ENCODE measurements at regions not wholly inside any gene's neighbourhood (a gene's known extent, or its start where the extent isn't known, plus 50 kb on each side); places are given as distances from the start of the nearest gene placed in this dataset.

GRCh38 chrX:44439242-44439794 is 95.8 kb upstream of the EFHC2 start:
- no peak overlapping the region for H4K91ac ChIP-seq (ENCODE audit: insufficient read length, low read depth, low read length)
- H2AFZ ChIP-seq (ENCODE audit: low read length): no peak overlapping the region
- no peaks in the 10 kb centered on the region for H4K20me1 ChIP-seq (ENCODE audit: control insufficient read depth, insufficient read depth, insufficient read length)
- H4K5ac ChIP-seq (ENCODE audit: insufficient read length, low read depth, low read length): no peak overlapping the region
- no peak for DNase-seq
- no peaks in the 10 kb centered on the region for H3K23me2 ChIP-seq (ENCODE audit: insufficient read length, low read depth, low read length, poor library complexity, severe bottlenecking)
- H3K18ac ChIP-seq (ENCODE audit: insufficient read length, low read depth, low read length): no peak overlapping the region
- peaks cover 0 to 5% of the 10 kb centered on the region in 2 experiments; a peak in 1 of 4 replicates for H3K4me1 Mint-ChIP-seq
- no peaks in the 10 kb centered on the region; the same call in 1 of the 2 replicates for H3K27me3 ChIP-seq (ENCODE audit: insufficient read depth, low read length)
- H3K9me3 Mint-ChIP-seq: peaks cover 45 to 49% of the 10 kb centered on the region in 2 experiments
- no peak overlapping the region for H3K14ac ChIP-seq (ENCODE audit: insufficient read depth, low read length)
- WGBS (ENCODE audit: extremely low coverage, insufficient read length, low lambda C conversion rate): no CpG with 5 or more reads among the region's 2 CpGs
- no peak overlapping the region for H2BK5ac ChIP-seq (ENCODE audit: insufficient read length, low read length)
- H3K4me2 ChIP-seq (ENCODE audit: insufficient read depth, insufficient read length, low read length): no peak overlapping the region
- no peak overlapping the region for H3K56ac ChIP-seq (ENCODE audit: insufficient read length, low read depth, low read length)
- no peak overlapping the region for H2BK15ac ChIP-seq (ENCODE audit: low read depth, low read length)
- H3K79me2 ChIP-seq (ENCODE audit: insufficient read depth, low read length): no peaks in the 10 kb centered on the region
- no peak overlapping the region for H3K23ac ChIP-seq (ENCODE audit: insufficient read length, low read depth, low read length)
- H3K4me3 Mint-ChIP-seq: no peak overlapping the region
- H3K79me1 ChIP-seq (ENCODE audit: insufficient read depth, low read depth, low read length, poor library complexity, severe bottlenecking): no peaks in the 10 kb centered on the region
- TF ChIP-seq CTCF (conservative IDR thresholded peaks at IDR 0.05): no peak
- H3K9me3 ChIP-seq (ENCODE audit: control insufficient read depth, low read depth, low read length): peaks cover 26% of the 10 kb centered on the region
- no peak overlapping the region for H3K27ac Mint-ChIP-seq
- no peaks in the 10 kb centered on the region; a peak in 4 of 7 replicates for H3K36me3 Mint-ChIP-seq (ENCODE audit: insufficient read depth in 1 of 3, low read depth in 3 of 3)
- H3K9ac ChIP-seq (ENCODE audit: extremely low read depth, insufficient read length, low read length): no peak overlapping the region
- no peaks in the 10 kb centered on the region for H3K27me3 Mint-ChIP-seq (ENCODE audit: low read depth)
- H2BK12ac ChIP-seq (ENCODE audit: insufficient read length, low read depth, low read length): no peak overlapping the region
- H4K8ac ChIP-seq (replicated peaks; ENCODE audit: insufficient read length, low read depth, low read length): no peak overlapping the region
- H3K27ac ChIP-seq (ENCODE audit: insufficient read length, low read depth, low read length): no peak overlapping the region
- no peak overlapping the region for H3T11ph ChIP-seq (ENCODE audit: low read length)
- H3K4ac ChIP-seq (ENCODE audit: low read depth, low read length): no peak overlapping the region
- H2BK20ac ChIP-seq (ENCODE audit: low read depth, low read length, poor library complexity, severe bottlenecking): no peak overlapping the region
- H2AK5ac ChIP-seq (ENCODE audit: insufficient read length, low read length): no peak overlapping the region
- H3K4me1 ChIP-seq (ENCODE audit: insufficient read depth, low read length): no peaks in the 10 kb centered on the region
- H2BK120ac ChIP-seq (ENCODE audit: low read depth, low read length, poor library complexity, severe bottlenecking): no peak overlapping the region

Data from H9 (cell line).